ENCODE measurements at regions not wholly inside any gene's neighbourhood (a gene's known extent, or its start where the extent isn't known, plus 50 kb on each side); places are given as distances from the start of the nearest gene placed in this dataset.

GRCh38 chr6:227074-227782, 65.1 kb upstream of the DUSP22 start:
- no peak for DNase-seq

GRCh38 chr6:227812-228338, 64.4 kb upstream of the DUSP22 start:
- no peak for DNase-seq

GRCh38 chr6:228881-229651, 63.2 kb upstream of the DUSP22 start:
- no peak for DNase-seq

- DNase-seq: no peak
These were observed 60.5 kb upstream of the DUSP22 start for GRCh38 chr6:231779-232178.

DNA sequence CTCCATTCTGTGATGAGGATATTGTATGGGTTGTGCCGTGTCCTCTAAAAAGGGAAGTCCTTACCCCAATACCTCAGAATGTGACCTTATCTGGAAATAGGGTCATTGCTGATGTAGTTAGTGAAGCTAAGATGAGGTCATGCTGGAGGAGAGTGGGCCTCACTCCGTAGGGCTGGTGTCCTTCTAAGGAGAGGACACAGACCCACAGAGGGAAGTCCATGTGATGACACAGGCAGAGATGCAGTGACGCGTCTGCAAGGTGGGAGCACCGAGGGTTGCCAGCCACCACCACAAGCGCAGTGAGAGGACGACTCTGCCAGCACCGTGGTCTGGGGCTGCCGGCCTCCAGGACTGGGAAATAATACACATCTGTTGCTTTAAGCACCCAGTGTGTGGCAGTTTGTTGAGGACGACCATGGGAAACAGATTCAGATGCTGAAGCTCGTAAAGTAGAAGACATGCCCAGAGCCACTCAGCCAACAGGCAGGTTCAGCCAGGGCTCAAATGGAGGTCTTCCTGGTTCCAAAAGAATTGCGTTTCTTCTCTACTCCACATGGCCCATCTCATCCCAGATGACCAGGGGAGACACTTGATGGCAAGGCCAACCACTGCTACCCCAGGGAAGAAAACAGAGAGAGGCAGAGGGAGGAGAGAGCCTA, 59.2 kb upstream of the DUSP22 start:
- DNase-seq: no peak

DNA sequence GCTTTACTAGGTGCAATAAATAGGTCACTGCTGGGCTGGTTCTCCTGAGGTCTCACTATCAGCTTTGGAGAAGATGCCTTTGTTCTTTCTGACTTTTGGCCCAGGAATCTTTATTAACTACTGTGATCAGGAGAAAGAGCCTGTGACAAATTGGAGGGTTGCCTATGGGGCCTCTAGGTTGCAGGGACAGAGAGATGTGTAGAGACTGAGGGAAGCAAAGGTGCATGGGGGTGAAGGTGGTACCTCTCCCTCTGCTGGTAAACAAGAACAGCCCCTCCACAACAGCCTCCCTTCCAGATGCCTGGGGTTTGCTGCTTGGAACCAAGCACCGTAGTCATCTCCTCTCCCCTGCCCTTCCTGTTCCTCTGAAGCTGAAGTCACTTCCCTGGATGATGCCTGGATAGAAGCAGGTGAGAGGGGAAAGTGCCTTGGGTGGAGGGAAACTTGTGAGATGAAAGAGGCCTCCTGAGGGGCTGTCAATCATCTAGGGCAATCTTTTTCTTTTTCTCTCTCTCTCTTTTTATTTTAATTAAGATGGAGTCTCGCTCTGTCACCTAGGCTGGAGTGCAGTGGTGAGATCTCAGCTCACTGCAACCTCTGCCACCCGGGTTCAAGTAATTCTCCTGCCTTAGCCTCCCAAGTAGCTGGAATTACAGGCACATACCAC, 57.4 kb upstream of the DUSP22 start:
- no peak for DNase-seq

- no peak for DNase-seq
These were observed 56.4 kb upstream of the DUSP22 start for GRCh38 chr6:235763-236360.

- no peak for DNase-seq
These were observed 55.8 kb upstream of the DUSP22 start for GRCh38 chr6:236519-236918.

DNA sequence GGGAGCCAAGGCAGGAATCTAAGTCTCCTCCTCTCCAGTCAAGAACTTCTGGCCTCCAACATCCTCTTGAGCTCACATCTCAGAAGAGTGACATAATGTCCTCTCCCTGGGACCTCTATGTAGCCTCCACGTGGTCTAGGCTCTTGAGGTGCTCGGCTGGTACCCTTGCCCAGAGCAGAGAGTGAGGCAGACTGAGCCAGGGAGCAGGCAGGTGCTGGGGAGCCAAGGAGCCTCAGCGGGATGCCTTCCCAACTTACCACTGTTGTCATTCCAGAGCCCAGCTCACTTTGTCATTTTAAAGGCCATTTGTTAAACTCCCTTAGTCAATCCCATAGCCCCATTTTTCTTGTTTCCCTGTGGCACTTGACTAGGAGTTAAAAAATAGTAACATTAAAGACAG, 52.1 kb upstream of the DUSP22 start:
- no peak for DNase-seq

GRCh38 chr6:241336-241865, 50.9 kb upstream of the DUSP22 start:
- DNase-seq: no peak
